ENCODE measurements at regions not wholly inside any gene's neighbourhood (a gene's known extent, or its start where the extent isn't known, plus 50 kb on each side); places are given as distances from the start of the nearest gene placed in this dataset.

GRCh38 chr15:98282656-98283332, 322.3 kb downstream of the ARRDC4 start:
- Mint-ChIP-seq H3K4me1 (peaks cover 9% of the 10 kb centered on the region), H3K36me3 (ENCODE audit: low read depth) (no peaks in the 10 kb centered on the region), H3K27ac (ENCODE audit: unreplicated experiment) (no peak overlapping the region), H3K27me3 (ENCODE audit: low read depth) (no peaks in the 10 kb centered on the region), H3K9me3 (peaks cover 2% of the 10 kb centered on the region), H3K4me3 (no peak overlapping the region)
- no peak for DNase-seq (ENCODE audit: low read depth, low spot score)
- no peak for TF ChIP-seq CTCF (conservative IDR thresholded peaks at IDR 0.05)

GRCh38 chr15:98286200-98286599, 325.7 kb downstream of the ARRDC4 start:
- H3K9me3 Mint-ChIP-seq, result no peaks in the 10 kb centered on the region
- no peak for DNase-seq (ENCODE audit: low read depth, low spot score)
- TF ChIP-seq CTCF (conservative IDR thresholded peaks at IDR 0.05), result no peak
- no peak overlapping the region for H3K4me3 Mint-ChIP-seq
- H3K36me3 Mint-ChIP-seq (ENCODE audit: low read depth), result no peaks in the 10 kb centered on the region
- H3K27ac Mint-ChIP-seq (ENCODE audit: unreplicated experiment), result no peak overlapping the region
- H3K4me1 Mint-ChIP-seq, result peaks cover 9% of the 10 kb centered on the region
- peaks cover 14% of the 10 kb centered on the region for H3K27me3 Mint-ChIP-seq (ENCODE audit: low read depth)

GRCh38 chr15:98286831-98287230, 326.3 kb downstream of the ARRDC4 start:
- no peak overlapping the region for H3K4me3 Mint-ChIP-seq
- H3K4me1 Mint-ChIP-seq, result peaks cover 9% of the 10 kb centered on the region
- no peak for DNase-seq (ENCODE audit: low read depth, low spot score)
- peaks cover 20% of the 10 kb centered on the region for H3K27me3 Mint-ChIP-seq (ENCODE audit: low read depth)
- no peak overlapping the region for H3K27ac Mint-ChIP-seq (ENCODE audit: unreplicated experiment)
- no peaks in the 10 kb centered on the region for H3K9me3 Mint-ChIP-seq
- H3K36me3 Mint-ChIP-seq (ENCODE audit: low read depth), result no peaks in the 10 kb centered on the region
- no peak for TF ChIP-seq CTCF (conservative IDR thresholded peaks at IDR 0.05)

GRCh38 chr15:98288091-98288590, 327.6 kb downstream of the ARRDC4 start:
- no peak for DNase-seq (ENCODE audit: low read depth, low spot score)
- H3K36me3 Mint-ChIP-seq (ENCODE audit: low read depth), result no peaks in the 10 kb centered on the region

GRCh38 chr15:98289747-98290146, 329.2 kb downstream of the ARRDC4 start:
- no peaks in the 10 kb centered on the region for H3K36me3 Mint-ChIP-seq (ENCODE audit: low read depth)
- H3K27me3 Mint-ChIP-seq (ENCODE audit: low read depth), result peaks cover 46% of the 10 kb centered on the region
- H3K4me3 Mint-ChIP-seq, result no peak overlapping the region
- peaks cover 4% of the 10 kb centered on the region for H3K4me1 Mint-ChIP-seq
- H3K27ac Mint-ChIP-seq (ENCODE audit: unreplicated experiment), result no peak overlapping the region
- DNase-seq (ENCODE audit: low read depth, low spot score), result no peak
- no peak for TF ChIP-seq CTCF (conservative IDR thresholded peaks at IDR 0.05)
- no peaks in the 10 kb centered on the region for H3K9me3 Mint-ChIP-seq

More at GRCh38 chr15:98288091-98288590, 327.6 kb downstream of the ARRDC4 start:
- H3K4me3 Mint-ChIP-seq, result no peak overlapping the region
- no peaks in the 10 kb centered on the region for H3K9me3 Mint-ChIP-seq
- TF ChIP-seq CTCF (conservative IDR thresholded peaks at IDR 0.05), result no peak
- H3K27ac Mint-ChIP-seq (ENCODE audit: unreplicated experiment), result no peak overlapping the region
- H3K4me1 Mint-ChIP-seq, result peaks cover 6% of the 10 kb centered on the region
- peaks cover 30% of the 10 kb centered on the region for H3K27me3 Mint-ChIP-seq (ENCODE audit: low read depth)
